Type B pancreatic cell (in vitro differentiated cells): ENCODE measurements at regions not wholly inside any gene's neighbourhood (a gene's known extent, or its start where the extent isn't known, plus 50 kb on each side); places are given as distances from the start of the nearest gene placed in this dataset.

ENCODE experiments used
- DNase-seq: peaks from one replicate; pipeline ENCODE4 v3.0.0; 2021; ENCODE audit warnings: mixed read lengths; ENCODE audit not compliant: unreplicated experiment; ENCODE audit errors: extremely low spot score
- H3K27ac Mint-ChIP-seq: 2 replicates; pipeline ENCODE4 v1.8.0; 2021; ENCODE audit warnings: mild to moderate bottlenecking, mixed read lengths
- H3K27me3 Mint-ChIP-seq: 2 replicates; pipeline ENCODE4 v1.8.0; 2021; ENCODE audit warnings: mixed read lengths
- H3K36me3 Mint-ChIP-seq: 2 replicates; pipeline ENCODE4 v1.8.0; 2021; ENCODE audit warnings: mixed read lengths
- H3K4me1 Mint-ChIP-seq: one replicate; pipeline ENCODE4 v1.8.0; 2021; ENCODE audit warnings: mixed read lengths; ENCODE audit not compliant: unreplicated experiment
- H3K4me3 Mint-ChIP-seq: 2 replicates; pipeline ENCODE4 v1.8.0; 2021; ENCODE audit warnings: mild to moderate bottlenecking, mixed read lengths
- H3K9me3 Mint-ChIP-seq: 2 replicates; pipeline ENCODE4 v1.8.0; 2021; ENCODE audit warnings: mixed read lengths
- CTCF ChIP-seq: fragments of 200-600 bp; sonication (generic); conservative IDR thresholded peaks from 2 replicates; pipeline ENCODE4 v1.5.0; 2021; ENCODE audit warnings: antibody characterized with exemption, mild to moderate bottlenecking

DNA sequence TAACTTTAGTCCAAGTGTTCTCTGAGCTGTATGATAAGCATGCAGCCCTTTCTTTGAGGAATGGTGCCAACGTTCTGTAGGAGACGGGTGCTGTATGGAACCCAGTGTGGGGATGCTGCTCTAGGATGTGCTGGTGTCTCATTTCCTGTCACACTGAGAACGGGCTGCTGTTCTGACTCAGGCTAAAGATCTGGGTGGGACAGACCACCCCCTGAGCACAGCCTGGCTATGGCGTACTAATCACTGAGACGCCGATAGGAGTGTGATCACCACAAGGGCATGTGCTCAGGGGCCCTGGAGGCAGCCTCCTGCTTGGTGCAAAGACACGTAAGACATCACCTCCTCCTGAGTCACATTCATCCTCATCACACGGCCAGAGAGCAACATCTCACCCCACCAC, 240.4 kb downstream of the IRX2 start:
- DNase-seq, result no peak
- TF ChIP-seq CTCF, result no peak
- peaks cover 17% of the 10 kb centered on the region for H3K4me1 Mint-ChIP-seq
- no peak overlapping the region for H3K27ac Mint-ChIP-seq
- H3K4me3 Mint-ChIP-seq, result no peak overlapping the region
- peaks cover 18% of the 10 kb centered on the region for H3K27me3 Mint-ChIP-seq
- no peaks in the 10 kb centered on the region for H3K36me3 Mint-ChIP-seq
- H3K9me3 Mint-ChIP-seq, result no peaks in the 10 kb centered on the region

- no peak for DNase-seq
- TF ChIP-seq CTCF, result no peak
- H3K4me3 Mint-ChIP-seq, result no peak overlapping the region
- no peaks in the 10 kb centered on the region for H3K9me3 Mint-ChIP-seq
- peaks cover 6% of the 10 kb centered on the region for H3K4me1 Mint-ChIP-seq
- H3K27me3 Mint-ChIP-seq, result peaks cover 5% of the 10 kb centered on the region
- H3K36me3 Mint-ChIP-seq, result no peaks in the 10 kb centered on the region
- no peak overlapping the region for H3K27ac Mint-ChIP-seq
These were observed 241.9 kb downstream of the IRX2 start for GRCh38 chr5:2509527-2509926.

- no peak for TF ChIP-seq CTCF
- H3K27ac Mint-ChIP-seq, result no peak overlapping the region
These were observed 243.0 kb downstream of the IRX2 start for GRCh38 chr5:2508514-2508913.

GRCh38 chr5:2507611-2508010, 243.9 kb downstream of the IRX2 start:
- H3K27me3 Mint-ChIP-seq, result no peaks in the 10 kb centered on the region
- no peaks in the 10 kb centered on the region for H3K36me3 Mint-ChIP-seq
- DNase-seq, result no peak
- TF ChIP-seq CTCF, result no peak
- no peaks in the 10 kb centered on the region for H3K4me1 Mint-ChIP-seq
- H3K4me3 Mint-ChIP-seq, result no peak overlapping the region
- no peaks in the 10 kb centered on the region for H3K9me3 Mint-ChIP-seq
- no peak overlapping the region for H3K27ac Mint-ChIP-seq

More at GRCh38 chr5:2508514-2508913, 243.0 kb downstream of the IRX2 start:
- DNase-seq, result no peak
- H3K4me1 Mint-ChIP-seq, result no peaks in the 10 kb centered on the region
- H3K4me3 Mint-ChIP-seq, result no peak overlapping the region
- H3K9me3 Mint-ChIP-seq, result no peaks in the 10 kb centered on the region
- no peaks in the 10 kb centered on the region for H3K36me3 Mint-ChIP-seq
- no peaks in the 10 kb centered on the region for H3K27me3 Mint-ChIP-seq

- no peaks in the 10 kb centered on the region for H3K4me1 Mint-ChIP-seq
- no peak overlapping the region for H3K4me3 Mint-ChIP-seq
- no peaks in the 10 kb centered on the region for H3K27me3 Mint-ChIP-seq
- TF ChIP-seq CTCF, result no peak
- no peaks in the 10 kb centered on the region for H3K36me3 Mint-ChIP-seq
- H3K9me3 Mint-ChIP-seq, result no peaks in the 10 kb centered on the region
- no peak for DNase-seq
- H3K27ac Mint-ChIP-seq, result no peak overlapping the region
These were observed 244.9 kb downstream of the IRX2 start for GRCh38 chr5:2506603-2507002.

- no peak for TF ChIP-seq CTCF
- Mint-ChIP-seq H3K27me3 (no peaks in the 10 kb centered on the region), H3K4me1 (no peaks in the 10 kb centered on the region), H3K4me3 (no peak overlapping the region), H3K27ac (no peak overlapping the region), H3K9me3 (no peaks in the 10 kb centered on the region), H3K36me3 (no peaks in the 10 kb centered on the region)
- DNase-seq, result no peak
These were observed 246.3 kb downstream of the IRX2 start for GRCh38 chr5:2505217-2505616.
